ENCODE measurements at regions not wholly inside any gene's neighbourhood (a gene's known extent, or its start where the extent isn't known, plus 50 kb on each side); places are given as distances from the start of the nearest gene placed in this dataset.

GRCh38 chr6:2396846-2397630 is 151.6 kb upstream of the GMDS start:
- no peak overlapping the region for H3K4me3 ChIP-seq (ENCODE audit: low read depth, low read length)
- ChIA-PET CTCF (interaction anchor here (0.7 to 0.9 kb wide), 2 partner anchors 35 to 973 kb away, joined by 4 to 5 read pairs; no protein-coding TSS in a partner anchor), POLR2A (no interaction called here)
- H3K36me3 ChIP-seq (ENCODE audit: control insufficient read depth in 2 of 2, insufficient read depth in 1 of 2, low read length in 2 of 2): no peaks in the 10 kb centered on the region
- no peaks in the 10 kb centered on the region; the same call in 1 of the 2 replicates for H3K4me1 ChIP-seq (ENCODE audit: control insufficient read depth, insufficient read depth, low read length)
- no peaks in the 10 kb centered on the region for H3K9me3 ChIP-seq (ENCODE audit: control insufficient read depth, insufficient read depth, low read depth, low read length)
- TF ChIP-seq ZNF335 (tag by site-specific recombination; conservative IDR thresholded peaks at IDR 0.05) (peak; percentile 71), ZFP37 (tag by site-specific recombination; IDR thresholded peaks at IDR 0.05) (no peak)
- no peak overlapping the region for H3K27ac ChIP-seq (ENCODE audit: extremely low read depth, low read depth, low read length)

GRCh38 chr6:2396042-2396657 is 150.7 kb upstream of the GMDS start:
- CTCF ChIA-PET: interaction anchor here (0.6 to 0.9 kb wide), 3 partner anchors 36 to 972 kb away, joined by 3 to 5 read pairs (median 4); no protein-coding TSS in a partner anchor

DNA sequence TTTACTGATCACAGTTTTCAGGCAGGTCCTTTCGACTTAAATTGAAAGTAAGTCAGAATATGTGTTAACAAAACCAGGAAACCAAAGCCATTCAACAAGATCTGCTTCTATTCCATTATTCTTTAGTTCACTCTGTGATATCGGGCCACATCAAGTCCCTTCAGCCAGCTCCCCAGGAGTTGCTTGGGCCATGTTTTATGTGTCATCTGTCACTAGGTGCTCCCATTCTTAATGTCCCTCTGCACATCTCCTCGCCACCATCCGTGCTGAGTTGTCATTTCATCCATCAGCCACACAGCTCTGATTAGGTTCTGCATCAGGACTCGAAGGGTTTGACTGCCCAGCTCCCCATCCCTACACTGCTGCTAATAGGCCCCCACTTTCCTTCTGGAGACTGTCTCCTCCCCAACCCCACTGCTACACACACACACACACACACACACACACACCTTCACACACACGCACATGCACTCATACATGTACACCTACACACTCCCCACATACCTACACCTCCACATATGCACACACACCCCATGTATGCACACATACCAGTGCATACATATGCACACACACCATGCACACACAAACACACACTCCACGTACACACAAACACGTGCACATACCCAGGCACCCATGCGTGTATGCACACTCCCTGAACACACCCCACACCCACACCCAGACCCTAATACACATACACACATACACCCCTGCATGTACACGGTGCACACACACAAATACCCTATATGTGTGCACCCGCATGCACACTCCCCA is 143.3 kb upstream of the GMDS start:
- Histone ChIP-seq H3K36me3 (ENCODE audit: control insufficient read depth in 2 of 2, insufficient read depth in 1 of 2, low read length in 2 of 2) (no peaks in the 10 kb centered on the region), H3K4me1 (ENCODE audit: control insufficient read depth, insufficient read depth, low read length) (no peaks in the 10 kb centered on the region), H3K9me3 (ENCODE audit: control insufficient read depth, insufficient read depth, low read depth, low read length) (no peaks in the 10 kb centered on the region), H3K27ac (ENCODE audit: extremely low read depth, low read depth, low read length) (no peak overlapping the region), H3K4me3 (ENCODE audit: low read depth, low read length) (no peak overlapping the region)
- CTCF ChIA-PET: no interaction called here
- TF ChIP-seq WT1 (tag by site-specific recombination; IDR thresholded peaks at IDR 0.05): no peak
- TF ChIP-seq ZNF19 (tag by site-specific recombination; IDR thresholded peaks at IDR 0.05; ENCODE audit: low read depth): no peak
- TF ChIP-seq HOXD13 (CRISPR knock-in tag; IDR thresholded peaks at IDR 0.05; ENCODE audit: borderline replicate concordance): no peak
- peak; percentile 31; the same call in 1 of the 2 replicates for TF ChIP-seq ZFHX2 (tag by site-specific recombination; conservative IDR thresholded peaks at IDR 0.05)
- no peak for TF ChIP-seq ZNF311 (tag by site-specific recombination; IDR thresholded peaks at IDR 0.05; ENCODE audit: borderline replicate concordance)
- TF ChIP-seq MZF1 (tag by site-specific recombination; IDR thresholded peaks at IDR 0.05; ENCODE audit: borderline replicate concordance): no peak
- no peak for TF ChIP-seq YY1 (tag by site-specific recombination; IDR thresholded peaks at IDR 0.05)
- no peak for TF ChIP-seq ZNF560 (tag by site-specific recombination; IDR thresholded peaks at IDR 0.05; ENCODE audit: borderline replicate concordance)
- no peak for TF ChIP-seq ZNF549 (tag by site-specific recombination; IDR thresholded peaks at IDR 0.05)
- no peak for TF ChIP-seq ZNF148 (tag by site-specific recombination; IDR thresholded peaks at IDR 0.05; ENCODE audit: borderline replicate concordance)
- TF ChIP-seq ZNF777 (tag by site-specific recombination; IDR thresholded peaks at IDR 0.05; ENCODE audit: borderline replicate concordance): 0 out of 2 replicates have a peak, but pooled peaks have one; percentile 15
- no peak for TF ChIP-seq ZNF433 (tag by site-specific recombination; IDR thresholded peaks at IDR 0.05; ENCODE audit: low read depth)
- POLR2A ChIA-PET: interaction anchor here (0.5 kb wide), 1 partner anchor 718 kb away, joined by 3 read pairs; no protein-coding TSS in a partner anchor

More at GRCh38 chr6:2396042-2396657, 150.7 kb upstream of the GMDS start:
- POLR2A ChIA-PET: no interaction called here
- Histone ChIP-seq H3K4me3 (ENCODE audit: low read depth, low read length) (no peak overlapping the region), H3K36me3 (ENCODE audit: control insufficient read depth in 2 of 2, insufficient read depth in 1 of 2, low read length in 2 of 2) (no peaks in the 10 kb centered on the region), H3K9me3 (ENCODE audit: control insufficient read depth, insufficient read depth, low read depth, low read length) (no peaks in the 10 kb centered on the region), H3K4me1 (ENCODE audit: control insufficient read depth, insufficient read depth, low read length) (no peaks in the 10 kb centered on the region; the same call in 1 of the 2 replicates), H3K27ac (ENCODE audit: extremely low read depth, low read depth, low read length) (no peak overlapping the region)
- TF ChIP-seq ZNF654 (tag by site-specific recombination; IDR thresholded peaks at IDR 0.05; ENCODE audit: low read depth): peak; percentile 14; the same call in 1 of the 2 replicates
- TF ChIP-seq ZNF692 (tag by site-specific recombination; IDR thresholded peaks at IDR 0.05): no peak
